ENCODE measurements at regions not wholly inside any gene's neighbourhood (a gene's known extent, or its start where the extent isn't known, plus 50 kb on each side); places are given as distances from the start of the nearest gene placed in this dataset.

GRCh38 chr5:6202968-6203365, 175.4 kb downstream of the MED10 start:
- H3K27ac Mint-ChIP-seq (ENCODE audit: unreplicated experiment): no peak overlapping the region
- no peaks in the 10 kb centered on the region for H3K36me3 Mint-ChIP-seq (ENCODE audit: insufficient read depth, unreplicated experiment)
- BruUV-seq (replicated peaks): no TSS peak
- CTCF ChIA-PET: no interaction called here
- DNase-seq: no peak
- intact Hi-C loops (cut with micrococcal nuclease; ENCODE audit: unreplicated experiment): no loop called here
- TF ChIP-seq CTCF (IDR thresholded peaks at IDR 0.05; ENCODE audit: unreplicated experiment): no peak
- H3K4me1 Mint-ChIP-seq (ENCODE audit: low read depth, unreplicated experiment): no peaks in the 10 kb centered on the region
- H3K4me3 Mint-ChIP-seq (ENCODE audit: low read depth, unreplicated experiment): no peak overlapping the region
- H3K9me3 Mint-ChIP-seq (ENCODE audit: low read depth, unreplicated experiment): peaks cover 4% of the 10 kb centered on the region
- peaks cover 9% of the 10 kb centered on the region for H3K27me3 Mint-ChIP-seq (ENCODE audit: unreplicated experiment)

- DNase-seq: no peak
- H3K27ac Mint-ChIP-seq (ENCODE audit: unreplicated experiment): no peak overlapping the region
- intact Hi-C loops (cut with micrococcal nuclease; ENCODE audit: unreplicated experiment): no loop called here
Observed at GRCh38 chr5:6202149-6202967, 176.0 kb downstream of the MED10 start.

GRCh38 chr5:6201631-6202030, 176.7 kb downstream of the MED10 start:
- Mint-ChIP-seq H3K4me1 (ENCODE audit: low read depth, unreplicated experiment) (no peaks in the 10 kb centered on the region), H3K4me3 (ENCODE audit: low read depth, unreplicated experiment) (no peak overlapping the region), H3K36me3 (ENCODE audit: insufficient read depth, unreplicated experiment) (no peaks in the 10 kb centered on the region), H3K27me3 (ENCODE audit: unreplicated experiment) (peaks cover 9% of the 10 kb centered on the region), H3K27ac (ENCODE audit: unreplicated experiment) (no peak overlapping the region), H3K9me3 (ENCODE audit: low read depth, unreplicated experiment) (peaks cover 7% of the 10 kb centered on the region)
- no peak for TF ChIP-seq CTCF (IDR thresholded peaks at IDR 0.05; ENCODE audit: unreplicated experiment)
- intact Hi-C loops (cut with micrococcal nuclease; ENCODE audit: unreplicated experiment): no loop called here
- DNase-seq: no peak
- CTCF ChIA-PET: no interaction called here
- BruUV-seq (replicated peaks): no TSS peak

More at GRCh38 chr5:6202149-6202967, 176.0 kb downstream of the MED10 start:
- BruUV-seq (replicated peaks): no TSS peak
- no peak overlapping the region for H3K4me3 Mint-ChIP-seq (ENCODE audit: low read depth, unreplicated experiment)
- no peak for TF ChIP-seq CTCF (IDR thresholded peaks at IDR 0.05; ENCODE audit: unreplicated experiment)
- no peaks in the 10 kb centered on the region for H3K4me1 Mint-ChIP-seq (ENCODE audit: low read depth, unreplicated experiment)
- H3K27me3 Mint-ChIP-seq (ENCODE audit: unreplicated experiment): peaks cover 9% of the 10 kb centered on the region
- CTCF ChIA-PET: no interaction called here
- H3K9me3 Mint-ChIP-seq (ENCODE audit: low read depth, unreplicated experiment): peaks cover 4% of the 10 kb centered on the region
- H3K36me3 Mint-ChIP-seq (ENCODE audit: insufficient read depth, unreplicated experiment): no peaks in the 10 kb centered on the region

- CTCF ChIA-PET: no interaction called here
- no peak overlapping the region for H3K4me3 Mint-ChIP-seq (ENCODE audit: low read depth, unreplicated experiment)
- intact Hi-C loops (cut with micrococcal nuclease; ENCODE audit: unreplicated experiment): no loop called here
- peaks cover 9% of the 10 kb centered on the region for H3K27me3 Mint-ChIP-seq (ENCODE audit: unreplicated experiment)
- no TSS peak for BruUV-seq (replicated peaks)
- peaks cover 6% of the 10 kb centered on the region for H3K9me3 Mint-ChIP-seq (ENCODE audit: low read depth, unreplicated experiment)
- DNase-seq: no peak
- H3K27ac Mint-ChIP-seq (ENCODE audit: unreplicated experiment): no peak overlapping the region
- TF ChIP-seq CTCF (IDR thresholded peaks at IDR 0.05; ENCODE audit: unreplicated experiment): no peak
- no peaks in the 10 kb centered on the region for H3K36me3 Mint-ChIP-seq (ENCODE audit: insufficient read depth, unreplicated experiment)
- H3K4me1 Mint-ChIP-seq (ENCODE audit: low read depth, unreplicated experiment): no peaks in the 10 kb centered on the region
Observed at GRCh38 chr5:6198531-6198930, 179.8 kb downstream of the MED10 start.

Measured in Calu3 (cell line).